ENCODE measurements at regions not wholly inside any gene's neighbourhood (a gene's known extent, or its start where the extent isn't known, plus 50 kb on each side); places are given as distances from the start of the nearest gene placed in this dataset.
"Not testable (repeated sequence)": the region's sequence is repeated elsewhere in the genome, so short reads cannot be mapped to it uniquely, and the experiment has no call there.

- Histone ChIP-seq H3K4me1 (no peaks in the 10 kb centered on the region), H3K4me3 (no peak overlapping the region), H3K27me3 (no peaks in the 10 kb centered on the region), H3K9me3 (no peaks in the 10 kb centered on the region), H3K36me3 (replicated peaks in 1 of 2; ENCODE audit: insufficient read depth in 1 of 2, low read depth in 2 of 2) (no peaks in the 10 kb centered on the region), H3K27ac (no peak overlapping the region)
- ATAC-seq (no peak), DNase-seq (no peak)
- WGBS, 2 donors = 51 to 58% methylated on average over 2 of the region's 2 CpGs
- no peak for TF ChIP-seq POLR2A (IDR thresholded peaks at IDR 0.05)
- intact Hi-C loops (cut with DNase I) = no loop called here
These were observed 209.5 kb downstream of the PARM1 start for GRCh38 chr4:75142382-75142781.

- TF ChIP-seq, protein P1, sequence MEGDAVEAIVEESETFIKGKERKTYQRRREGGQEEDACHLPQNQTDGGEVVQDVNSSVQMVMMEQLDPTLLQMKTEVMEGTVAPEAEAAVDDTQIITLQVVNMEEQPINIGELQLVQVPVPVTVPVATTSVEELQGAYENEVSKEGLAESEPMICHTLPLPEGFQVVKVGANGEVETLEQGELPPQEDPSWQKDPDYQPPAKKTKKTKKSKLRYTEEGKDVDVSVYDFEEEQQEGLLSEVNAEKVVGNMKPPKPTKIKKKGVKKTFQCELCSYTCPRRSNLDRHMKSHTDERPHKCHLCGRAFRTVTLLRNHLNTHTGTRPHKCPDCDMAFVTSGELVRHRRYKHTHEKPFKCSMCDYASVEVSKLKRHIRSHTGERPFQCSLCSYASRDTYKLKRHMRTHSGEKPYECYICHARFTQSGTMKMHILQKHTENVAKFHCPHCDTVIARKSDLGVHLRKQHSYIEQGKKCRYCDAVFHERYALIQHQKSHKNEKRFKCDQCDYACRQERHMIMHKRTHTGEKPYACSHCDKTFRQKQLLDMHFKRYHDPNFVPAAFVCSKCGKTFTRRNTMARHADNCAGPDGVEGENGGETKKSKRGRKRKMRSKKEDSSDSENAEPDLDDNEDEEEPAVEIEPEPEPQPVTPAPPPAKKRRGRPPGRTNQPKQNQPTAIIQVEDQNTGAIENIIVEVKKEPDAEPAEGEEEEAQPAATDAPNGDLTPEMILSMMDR (IDR thresholded peaks at IDR 0.05) = no peak
- TF ChIP-seq POLR2A (IDR thresholded peaks at IDR 0.05) = no peak
- Histone ChIP-seq H3K4me1 (no peaks in the 10 kb centered on the region), H3K27ac (no peak overlapping the region), H3K9me3 (no peaks in the 10 kb centered on the region), H3K4me3 (no peak overlapping the region), H3K27me3 (no peaks in the 10 kb centered on the region), H3K36me3 (replicated peaks in 1 of 2; ENCODE audit: insufficient read depth in 1 of 2, low read depth in 2 of 2) (no peaks in the 10 kb centered on the region)
- no peak for DNase-seq
- intact Hi-C loops (cut with DNase I) = no loop called here
- ATAC-seq = no peak
These were observed 208.2 kb downstream of the PARM1 start for GRCh38 chr4:75141162-75141561.

GRCh38 chr4:75137302-75137701, 204.4 kb downstream of the PARM1 start:
- H3K27ac ChIP-seq = no peak overlapping the region
- ATAC-seq = no peak
- DNase-seq = no peak
- H3K4me3 ChIP-seq = no peak overlapping the region
- H3K36me3 ChIP-seq (replicated peaks in 1 of 2; ENCODE audit: insufficient read depth in 1 of 2, low read depth in 2 of 2) = no peaks in the 10 kb centered on the region
- no peak for TF ChIP-seq POLR2A (IDR thresholded peaks at IDR 0.05)
- TF ChIP-seq, protein P1 (IDR thresholded peaks at IDR 0.05) = no peak
- H3K4me1 ChIP-seq = no peaks in the 10 kb centered on the region
- no peaks in the 10 kb centered on the region for H3K9me3 ChIP-seq
- intact Hi-C loops (cut with DNase I) = no loop called here
- no peaks in the 10 kb centered on the region for H3K27me3 ChIP-seq

- no peak for ATAC-seq
- Histone ChIP-seq H3K27ac (no peak overlapping the region), H3K4me3 (no peak overlapping the region), H3K27me3 (no peaks in the 10 kb centered on the region), H3K36me3 (replicated peaks in 1 of 2; ENCODE audit: insufficient read depth in 1 of 2, low read depth in 2 of 2) (no peaks in the 10 kb centered on the region), H3K4me1 (no peaks in the 10 kb centered on the region), H3K9me3 (no peaks in the 10 kb centered on the region)
- DNase-seq = no peak
- intact Hi-C loops (cut with DNase I) = no loop called here
- no peak for TF ChIP-seq POLR2A (IDR thresholded peaks at IDR 0.05)
- TF ChIP-seq, protein P1 (IDR thresholded peaks at IDR 0.05) = no peak
- 66 to 75% methylated on average over 5 of the region's 5 CpGs for WGBS, 2 donors
These were observed 202.3 kb downstream of the PARM1 start for GRCh38 chr4:75135068-75135825.

DNA sequence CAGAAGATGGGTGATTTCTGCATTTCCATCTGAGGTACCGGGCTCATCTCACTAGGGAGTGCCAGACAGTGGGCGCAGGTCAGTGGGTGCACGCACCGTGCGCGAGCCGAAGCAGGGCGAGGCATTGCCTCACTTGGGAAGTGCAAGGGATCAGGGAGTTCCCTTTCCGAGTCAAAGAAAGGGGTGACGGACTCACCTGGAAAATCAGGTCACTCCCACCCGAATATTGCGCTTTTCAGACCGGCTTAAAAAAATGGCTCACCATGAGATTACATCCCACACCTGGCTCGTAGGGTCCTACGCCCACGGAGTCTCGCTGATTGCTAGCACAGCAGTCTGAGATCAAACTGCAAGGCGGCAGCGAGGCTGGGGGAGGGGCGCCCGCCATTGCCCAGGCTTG, 194.0 kb downstream of the PARM1 start:
- H3K9me3 ChIP-seq; intact Hi-C loops (cut with DNase I); H3K4me3 ChIP-seq; H3K36me3 ChIP-seq (replicated peaks in 1 of 2; ENCODE audit: insufficient read depth in 1 of 2, low read depth in 2 of 2); H3K4me1 ChIP-seq; H3K27me3 ChIP-seq; ATAC-seq; DNase-seq; H3K27ac ChIP-seq: not testable (repeated sequence)
- 68 to 69% methylated on average over 3 to 19 of the region's 21 CpGs for WGBS, 2 donors

- Histone ChIP-seq H3K27ac (no peak overlapping the region), H3K36me3 (replicated peaks in 1 of 2; ENCODE audit: insufficient read depth in 1 of 2, low read depth in 2 of 2) (no peaks in the 10 kb centered on the region), H3K9me3 (no peaks in the 10 kb centered on the region), H3K4me1 (no peaks in the 10 kb centered on the region), H3K4me3 (no peak overlapping the region), H3K27me3 (no peaks in the 10 kb centered on the region)
- TF ChIP-seq, protein P1 (IDR thresholded peaks at IDR 0.05) = no peak
- TF ChIP-seq POLR2A (IDR thresholded peaks at IDR 0.05) = no peak
- intact Hi-C loops (cut with DNase I) = no loop called here
- DNase-seq (no peak), ATAC-seq (no peak)
These were observed 193.1 kb downstream of the PARM1 start for GRCh38 chr4:75126058-75126457.

Data from body of pancreas (tissue), 4 donors.